SU-DHL-6 (cell line): ENCODE measurements at regions not wholly inside any gene's neighbourhood (a gene's known extent, or its start where the extent isn't known, plus 50 kb on each side); places are given as distances from the start of the nearest gene placed in this dataset.

ENCODE experiments used
- CTCF ChIP-seq: fragments of 200-600 bp; sonication (generic); IDR thresholded peaks from one replicate; pipeline ENCODE4 v1.5.1; 2017; ENCODE audit warnings: antibody characterized with exemption, mild to moderate bottlenecking, low read length, moderate library complexity; ENCODE audit not compliant: insufficient read depth, poor library complexity, severe bottlenecking
- EZH2phosphoT487 ChIP-seq: fragments of 200-600 bp; sonication (generic), shearing (Covaris generic); conservative IDR thresholded peaks from 2 replicates; pipeline ENCODE4 v1.6.1; 2018; ENCODE audit warnings: mild to moderate bottlenecking, antibody characterized with exemption, low read length, moderate library complexity, mixed read lengths

GRCh38 chr22:19606332-19607191 is 82.4 kb upstream of the CLDN5 start:
- TF ChIP-seq CTCF (no peak), EZH2phosphoT487 (no peak)
